ENCODE measurements at regions not wholly inside any gene's neighbourhood (a gene's known extent, or its start where the extent isn't known, plus 50 kb on each side); places are given as distances from the start of the nearest gene placed in this dataset.

DNA sequence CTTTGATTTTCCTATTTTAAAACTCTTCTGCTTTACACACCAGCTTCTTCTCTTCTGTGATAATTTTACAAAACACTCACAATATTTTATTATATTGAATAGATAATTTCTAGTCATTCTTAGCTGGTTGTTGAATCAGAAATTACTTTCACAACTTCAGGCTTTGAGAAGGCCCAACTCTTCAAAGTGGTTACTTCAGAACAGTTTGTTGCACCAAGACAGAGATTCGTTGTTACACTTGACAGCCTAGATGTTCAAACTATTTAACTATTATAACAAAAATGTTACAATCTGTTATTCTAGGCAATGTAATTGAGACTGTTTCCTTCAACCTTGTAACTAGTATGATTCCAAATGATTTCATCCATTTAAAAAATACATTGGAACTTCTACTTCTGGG lies 333.2 kb upstream of the CHORDC1 start:
- Mint-ChIP-seq H3K9me3 (peaks cover 23% of the 10 kb centered on the region), H3K27me3 (ENCODE audit: low read depth) (no peaks in the 10 kb centered on the region), H3K4me3 (no peak overlapping the region), H3K27ac (no peak overlapping the region), H3K36me3 (peaks cover 2% of the 10 kb centered on the region), H3K4me1 (no peaks in the 10 kb centered on the region)
- no peak for DNase-seq (ENCODE audit: low spot score in 2 of 2, unreplicated experiment in 2 of 2)
- TF ChIP-seq, protein P1, sequence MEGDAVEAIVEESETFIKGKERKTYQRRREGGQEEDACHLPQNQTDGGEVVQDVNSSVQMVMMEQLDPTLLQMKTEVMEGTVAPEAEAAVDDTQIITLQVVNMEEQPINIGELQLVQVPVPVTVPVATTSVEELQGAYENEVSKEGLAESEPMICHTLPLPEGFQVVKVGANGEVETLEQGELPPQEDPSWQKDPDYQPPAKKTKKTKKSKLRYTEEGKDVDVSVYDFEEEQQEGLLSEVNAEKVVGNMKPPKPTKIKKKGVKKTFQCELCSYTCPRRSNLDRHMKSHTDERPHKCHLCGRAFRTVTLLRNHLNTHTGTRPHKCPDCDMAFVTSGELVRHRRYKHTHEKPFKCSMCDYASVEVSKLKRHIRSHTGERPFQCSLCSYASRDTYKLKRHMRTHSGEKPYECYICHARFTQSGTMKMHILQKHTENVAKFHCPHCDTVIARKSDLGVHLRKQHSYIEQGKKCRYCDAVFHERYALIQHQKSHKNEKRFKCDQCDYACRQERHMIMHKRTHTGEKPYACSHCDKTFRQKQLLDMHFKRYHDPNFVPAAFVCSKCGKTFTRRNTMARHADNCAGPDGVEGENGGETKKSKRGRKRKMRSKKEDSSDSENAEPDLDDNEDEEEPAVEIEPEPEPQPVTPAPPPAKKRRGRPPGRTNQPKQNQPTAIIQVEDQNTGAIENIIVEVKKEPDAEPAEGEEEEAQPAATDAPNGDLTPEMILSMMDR (IDR thresholded peaks at IDR 0.05; ENCODE audit: unreplicated experiment): no peak

DNA sequence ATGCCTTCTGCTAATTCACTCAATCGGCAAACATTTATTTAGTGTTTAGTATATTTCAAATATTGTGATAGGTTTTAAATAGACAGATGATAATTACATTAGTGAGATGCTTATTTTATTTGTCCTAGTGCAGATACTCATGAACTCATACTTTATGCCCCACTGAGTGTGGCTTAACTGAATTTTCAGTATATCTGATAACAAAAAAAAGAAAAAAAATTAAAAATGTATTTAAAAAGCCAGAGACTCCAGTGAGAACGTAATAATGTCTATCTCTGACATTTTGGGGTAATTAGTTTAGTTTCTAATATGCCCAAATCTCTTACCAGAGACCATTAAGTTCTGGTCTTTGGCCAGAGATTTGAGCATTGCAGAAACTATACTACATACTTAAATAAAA lies 332.6 kb upstream of the CHORDC1 start:
- Mint-ChIP-seq H3K4me1 (no peaks in the 10 kb centered on the region), H3K4me3 (no peak overlapping the region), H3K27ac (no peak overlapping the region), H3K27me3 (ENCODE audit: low read depth) (no peaks in the 10 kb centered on the region), H3K9me3 (peaks cover 17% of the 10 kb centered on the region), H3K36me3 (peaks cover 2% of the 10 kb centered on the region)
- TF ChIP-seq, protein P1 (IDR thresholded peaks at IDR 0.05; ENCODE audit: unreplicated experiment): no peak
- no peak for DNase-seq (ENCODE audit: low spot score in 2 of 2, unreplicated experiment in 2 of 2)

DNA sequence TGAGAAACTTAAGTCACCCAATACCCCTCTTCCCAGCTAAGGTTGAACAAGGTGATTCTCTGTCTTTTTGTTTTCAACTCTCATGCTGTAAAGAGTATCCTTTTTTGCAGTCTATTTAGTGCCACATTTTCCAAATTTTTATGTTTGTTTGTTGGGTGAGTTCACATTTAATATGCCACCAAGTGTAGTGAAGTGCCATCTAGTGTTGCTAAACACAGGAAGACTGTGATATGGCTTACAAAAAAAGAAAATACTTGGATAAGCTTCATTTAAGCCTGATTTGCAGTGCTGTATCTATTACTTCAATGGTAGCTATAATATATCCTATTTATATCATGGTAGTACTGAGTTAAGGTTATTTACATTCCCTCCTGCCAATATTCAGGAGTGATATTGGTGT lies 319.2 kb upstream of the CHORDC1 start:
- no peak overlapping the region for H3K4me3 Mint-ChIP-seq
- H3K9me3 Mint-ChIP-seq: no peaks in the 10 kb centered on the region
- DNase-seq (ENCODE audit: low spot score in 2 of 2, unreplicated experiment in 2 of 2): no peak
- no peak overlapping the region for H3K27ac Mint-ChIP-seq
- H3K27me3 Mint-ChIP-seq (ENCODE audit: low read depth): no peaks in the 10 kb centered on the region
- H3K36me3 Mint-ChIP-seq: no peaks in the 10 kb centered on the region
- TF ChIP-seq, protein P1 (IDR thresholded peaks at IDR 0.05; ENCODE audit: unreplicated experiment): no peak
- no peaks in the 10 kb centered on the region for H3K4me1 Mint-ChIP-seq

DNA sequence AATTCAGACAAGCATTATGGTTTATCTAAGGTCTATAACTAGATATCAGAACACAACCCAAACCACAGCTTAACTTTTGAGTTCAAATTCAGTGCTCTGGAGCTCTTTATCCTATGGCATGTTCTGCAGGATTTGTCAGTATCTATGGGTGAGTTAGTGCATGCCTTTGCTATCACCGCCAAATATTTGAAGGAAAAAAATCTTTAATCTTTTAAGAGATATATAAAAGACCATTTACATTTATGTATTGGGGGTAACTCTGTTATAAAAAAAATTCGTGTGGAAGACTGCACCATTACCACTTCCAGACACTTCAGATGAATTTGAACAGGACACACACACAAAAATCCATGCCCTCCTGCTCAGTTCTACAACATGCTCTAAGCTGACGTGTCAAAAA lies 313.5 kb upstream of the CHORDC1 start:
- no peak overlapping the region for H3K4me3 Mint-ChIP-seq
- H3K36me3 Mint-ChIP-seq: no peaks in the 10 kb centered on the region
- no peak for DNase-seq (ENCODE audit: low spot score in 2 of 2, unreplicated experiment in 2 of 2)
- H3K27me3 Mint-ChIP-seq (ENCODE audit: low read depth): no peaks in the 10 kb centered on the region
- H3K4me1 Mint-ChIP-seq: peaks cover 5% of the 10 kb centered on the region
- no peak overlapping the region for H3K27ac Mint-ChIP-seq
- TF ChIP-seq, protein P1 (IDR thresholded peaks at IDR 0.05; ENCODE audit: unreplicated experiment): no peak
- H3K9me3 Mint-ChIP-seq: no peaks in the 10 kb centered on the region

DNA sequence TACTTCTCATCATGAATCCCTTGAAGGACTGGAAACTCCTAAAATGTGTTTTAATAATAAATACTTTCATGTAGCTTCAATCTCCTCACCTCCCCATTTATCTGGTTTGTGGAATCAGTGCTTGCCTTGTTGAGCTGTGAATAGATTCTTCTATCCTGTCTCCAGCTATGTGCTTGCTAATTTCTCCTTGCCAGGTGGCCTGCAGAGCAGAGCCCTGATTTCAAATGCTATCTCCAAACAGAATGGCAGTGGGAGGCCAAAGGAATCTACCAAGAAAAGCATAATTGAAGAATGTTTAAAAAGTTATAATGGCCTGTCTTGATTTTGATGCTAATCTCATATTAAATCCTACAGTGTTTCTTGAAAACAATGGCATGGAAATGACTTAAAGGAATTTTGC lies 309.3 kb upstream of the CHORDC1 start:
- no peak overlapping the region for H3K27ac Mint-ChIP-seq
- H3K27me3 Mint-ChIP-seq (ENCODE audit: low read depth): no peaks in the 10 kb centered on the region
- no peaks in the 10 kb centered on the region for H3K36me3 Mint-ChIP-seq
- H3K4me1 Mint-ChIP-seq: peaks cover 5% of the 10 kb centered on the region
- H3K4me3 Mint-ChIP-seq: no peak overlapping the region
- no peaks in the 10 kb centered on the region for H3K9me3 Mint-ChIP-seq
- TF ChIP-seq, protein P1 (IDR thresholded peaks at IDR 0.05; ENCODE audit: unreplicated experiment): no peak
- no peak for DNase-seq (ENCODE audit: low spot score in 2 of 2, unreplicated experiment in 2 of 2)

DNA sequence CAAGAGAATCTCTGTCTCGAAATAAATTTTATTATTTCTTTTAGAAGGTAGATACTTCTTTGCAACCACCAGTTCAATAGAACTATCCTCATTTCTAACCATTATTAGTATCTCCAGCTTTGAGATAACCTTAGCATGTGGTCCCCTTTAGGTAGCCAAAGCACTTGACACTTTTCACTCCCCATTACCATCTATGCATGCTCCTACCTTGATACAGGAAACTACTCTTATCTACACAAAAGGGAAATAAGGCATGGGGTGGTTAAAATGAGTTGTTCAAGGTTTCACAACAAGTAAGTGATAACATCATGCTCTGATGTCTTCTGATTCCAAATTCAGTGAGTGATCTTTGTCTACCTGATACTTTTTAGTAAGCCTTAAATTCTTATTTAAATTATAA lies 308.2 kb upstream of the CHORDC1 start:
- H3K27ac Mint-ChIP-seq: no peak overlapping the region
- H3K27me3 Mint-ChIP-seq (ENCODE audit: low read depth): no peaks in the 10 kb centered on the region
- no peaks in the 10 kb centered on the region for H3K36me3 Mint-ChIP-seq
- H3K4me3 Mint-ChIP-seq: no peak overlapping the region
- TF ChIP-seq, protein P1 (IDR thresholded peaks at IDR 0.05; ENCODE audit: unreplicated experiment): no peak
- no peaks in the 10 kb centered on the region for H3K9me3 Mint-ChIP-seq
- DNase-seq (ENCODE audit: low spot score in 2 of 2, unreplicated experiment in 2 of 2): no peak
- H3K4me1 Mint-ChIP-seq: peaks cover 5% of the 10 kb centered on the region

All from mesothelial cell of epicardium (in vitro differentiated cells).